ENCODE measurements at regions not wholly inside any gene's neighbourhood (a gene's known extent, or its start where the extent isn't known, plus 50 kb on each side); places are given as distances from the start of the nearest gene placed in this dataset.

DNA sequence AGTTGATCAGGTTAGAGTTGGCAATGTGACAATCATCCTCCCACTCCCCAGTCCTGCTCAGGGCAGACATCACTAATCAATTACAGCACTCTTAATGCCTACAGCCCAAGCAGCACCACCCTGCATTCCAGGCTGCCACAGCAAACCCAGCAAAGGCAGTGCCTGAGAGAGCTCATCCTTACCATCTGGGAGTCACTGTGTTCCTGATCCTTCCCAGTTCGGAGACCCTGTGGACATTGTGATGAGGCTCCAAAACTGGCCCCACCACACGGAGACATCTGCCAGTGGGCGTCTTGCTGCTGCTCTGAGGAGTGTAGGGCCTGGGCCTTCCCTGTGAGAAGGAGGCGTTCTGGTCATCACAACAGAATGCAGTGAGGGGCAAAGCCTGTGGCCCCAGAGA lies 216.5 kb upstream of the CST7 start:
- Histone ChIP-seq H3K4me1 (replicated peaks in 1 of 2; ENCODE audit: control insufficient read depth in 2 of 2, insufficient read depth in 2 of 2, low read length in 2 of 2) (no peaks in the 10 kb centered on the region), H3K4me2 (ENCODE audit: insufficient read depth, low read length) (no peak overlapping the region), H3K36me3 (ENCODE audit: control insufficient read depth, insufficient read depth, low read length) (no peaks in the 10 kb centered on the region), H3K79me2 (ENCODE audit: control insufficient read depth, insufficient read depth, low read length) (no peaks in the 10 kb centered on the region), H2AFZ (ENCODE audit: low read depth, low read length) (no peak overlapping the region), H3K9me3 (replicated peaks; ENCODE audit: control insufficient read depth, insufficient read depth, low read depth, low read length) (no peaks in the 10 kb centered on the region), H3K27ac (ENCODE audit: extremely low read depth, low read depth, low read length) (no peak overlapping the region), H3K27me3 (ENCODE audit: control insufficient read depth in 2 of 2, insufficient read depth in 2 of 2, low read length in 2 of 2) (peaks cover 0 to 12% of the 10 kb centered on the region in 2 experiments; a peak in 1 of 5 replicates), H4K20me1 (replicated peaks; ENCODE audit: control insufficient read depth, insufficient read depth, low read length) (no peaks in the 10 kb centered on the region), H3K4me3 (no peak overlapping the region), H3K9me1 (ENCODE audit: control insufficient read depth, insufficient read depth, low read length) (no peaks in the 10 kb centered on the region), H3K9ac (ENCODE audit: insufficient read depth in 1 of 2, low read depth in 2 of 2, low read length in 2 of 2) (no peak overlapping the region)
- CTCF ChIA-PET (ENCODE audit: low intra/inter-chr PET ratio) = no interaction called here
- POLR2A ChIA-PET = no interaction called here
- DNase-seq (ENCODE audit: extremely low read depth in 1 of 4, low spot score in 3 of 4) = no peak
- BruUV-seq (replicated peaks) = no TSS peak
- in situ Hi-C loops (cut with MboI) (no loop called here), intact Hi-C loops (cut with micrococcal nuclease) (no loop called here)
- WGBS (ENCODE audit: insufficient coverage, low coverage, missing lambda C conversion rate) = 0% methylated on average over 4 of the region's 4 CpGs
- FAIRE-seq = no peak
- no peak for ATAC-seq
- TF ChIP-seq, protein P1, sequence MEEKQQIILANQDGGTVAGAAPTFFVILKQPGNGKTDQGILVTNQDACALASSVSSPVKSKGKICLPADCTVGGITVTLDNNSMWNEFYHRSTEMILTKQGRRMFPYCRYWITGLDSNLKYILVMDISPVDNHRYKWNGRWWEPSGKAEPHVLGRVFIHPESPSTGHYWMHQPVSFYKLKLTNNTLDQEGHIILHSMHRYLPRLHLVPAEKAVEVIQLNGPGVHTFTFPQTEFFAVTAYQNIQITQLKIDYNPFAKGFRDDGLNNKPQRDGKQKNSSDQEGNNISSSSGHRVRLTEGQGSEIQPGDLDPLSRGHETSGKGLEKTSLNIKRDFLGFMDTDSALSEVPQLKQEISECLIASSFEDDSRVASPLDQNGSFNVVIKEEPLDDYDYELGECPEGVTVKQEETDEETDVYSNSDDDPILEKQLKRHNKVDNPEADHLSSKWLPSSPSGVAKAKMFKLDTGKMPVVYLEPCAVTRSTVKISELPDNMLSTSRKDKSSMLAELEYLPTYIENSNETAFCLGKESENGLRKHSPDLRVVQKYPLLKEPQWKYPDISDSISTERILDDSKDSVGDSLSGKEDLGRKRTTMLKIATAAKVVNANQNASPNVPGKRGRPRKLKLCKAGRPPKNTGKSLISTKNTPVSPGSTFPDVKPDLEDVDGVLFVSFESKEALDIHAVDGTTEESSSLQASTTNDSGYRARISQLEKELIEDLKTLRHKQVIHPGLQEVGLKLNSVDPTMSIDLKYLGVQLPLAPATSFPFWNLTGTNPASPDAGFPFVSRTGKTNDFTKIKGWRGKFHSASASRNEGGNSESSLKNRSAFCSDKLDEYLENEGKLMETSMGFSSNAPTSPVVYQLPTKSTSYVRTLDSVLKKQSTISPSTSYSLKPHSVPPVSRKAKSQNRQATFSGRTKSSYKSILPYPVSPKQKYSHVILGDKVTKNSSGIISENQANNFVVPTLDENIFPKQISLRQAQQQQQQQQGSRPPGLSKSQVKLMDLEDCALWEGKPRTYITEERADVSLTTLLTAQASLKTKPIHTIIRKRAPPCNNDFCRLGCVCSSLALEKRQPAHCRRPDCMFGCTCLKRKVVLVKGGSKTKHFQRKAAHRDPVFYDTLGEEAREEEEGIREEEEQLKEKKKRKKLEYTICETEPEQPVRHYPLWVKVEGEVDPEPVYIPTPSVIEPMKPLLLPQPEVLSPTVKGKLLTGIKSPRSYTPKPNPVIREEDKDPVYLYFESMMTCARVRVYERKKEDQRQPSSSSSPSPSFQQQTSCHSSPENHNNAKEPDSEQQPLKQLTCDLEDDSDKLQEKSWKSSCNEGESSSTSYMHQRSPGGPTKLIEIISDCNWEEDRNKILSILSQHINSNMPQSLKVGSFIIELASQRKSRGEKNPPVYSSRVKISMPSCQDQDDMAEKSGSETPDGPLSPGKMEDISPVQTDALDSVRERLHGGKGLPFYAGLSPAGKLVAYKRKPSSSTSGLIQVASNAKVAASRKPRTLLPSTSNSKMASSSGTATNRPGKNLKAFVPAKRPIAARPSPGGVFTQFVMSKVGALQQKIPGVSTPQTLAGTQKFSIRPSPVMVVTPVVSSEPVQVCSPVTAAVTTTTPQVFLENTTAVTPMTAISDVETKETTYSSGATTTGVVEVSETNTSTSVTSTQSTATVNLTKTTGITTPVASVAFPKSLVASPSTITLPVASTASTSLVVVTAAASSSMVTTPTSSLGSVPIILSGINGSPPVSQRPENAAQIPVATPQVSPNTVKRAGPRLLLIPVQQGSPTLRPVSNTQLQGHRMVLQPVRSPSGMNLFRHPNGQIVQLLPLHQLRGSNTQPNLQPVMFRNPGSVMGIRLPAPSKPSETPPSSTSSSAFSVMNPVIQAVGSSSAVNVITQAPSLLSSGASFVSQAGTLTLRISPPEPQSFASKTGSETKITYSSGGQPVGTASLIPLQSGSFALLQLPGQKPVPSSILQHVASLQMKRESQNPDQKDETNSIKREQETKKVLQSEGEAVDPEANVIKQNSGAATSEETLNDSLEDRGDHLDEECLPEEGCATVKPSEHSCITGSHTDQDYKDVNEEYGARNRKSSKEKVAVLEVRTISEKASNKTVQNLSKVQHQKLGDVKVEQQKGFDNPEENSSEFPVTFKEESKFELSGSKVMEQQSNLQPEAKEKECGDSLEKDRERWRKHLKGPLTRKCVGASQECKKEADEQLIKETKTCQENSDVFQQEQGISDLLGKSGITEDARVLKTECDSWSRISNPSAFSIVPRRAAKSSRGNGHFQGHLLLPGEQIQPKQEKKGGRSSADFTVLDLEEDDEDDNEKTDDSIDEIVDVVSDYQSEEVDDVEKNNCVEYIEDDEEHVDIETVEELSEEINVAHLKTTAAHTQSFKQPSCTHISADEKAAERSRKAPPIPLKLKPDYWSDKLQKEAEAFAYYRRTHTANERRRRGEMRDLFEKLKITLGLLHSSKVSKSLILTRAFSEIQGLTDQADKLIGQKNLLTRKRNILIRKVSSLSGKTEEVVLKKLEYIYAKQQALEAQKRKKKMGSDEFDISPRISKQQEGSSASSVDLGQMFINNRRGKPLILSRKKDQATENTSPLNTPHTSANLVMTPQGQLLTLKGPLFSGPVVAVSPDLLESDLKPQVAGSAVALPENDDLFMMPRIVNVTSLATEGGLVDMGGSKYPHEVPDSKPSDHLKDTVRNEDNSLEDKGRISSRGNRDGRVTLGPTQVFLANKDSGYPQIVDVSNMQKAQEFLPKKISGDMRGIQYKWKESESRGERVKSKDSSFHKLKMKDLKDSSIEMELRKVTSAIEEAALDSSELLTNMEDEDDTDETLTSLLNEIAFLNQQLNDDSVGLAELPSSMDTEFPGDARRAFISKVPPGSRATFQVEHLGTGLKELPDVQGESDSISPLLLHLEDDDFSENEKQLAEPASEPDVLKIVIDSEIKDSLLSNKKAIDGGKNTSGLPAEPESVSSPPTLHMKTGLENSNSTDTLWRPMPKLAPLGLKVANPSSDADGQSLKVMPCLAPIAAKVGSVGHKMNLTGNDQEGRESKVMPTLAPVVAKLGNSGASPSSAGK (IDR thresholded peaks at IDR 0.05) = no peak
- TF ChIP-seq HDAC1 (IDR thresholded peaks at IDR 0.05) = no peak
- TF ChIP-seq ZNF121 (CRISPR knock-in tag; conservative IDR thresholded peaks at IDR 0.05) = no peak
- TF ChIP-seq CBX2 (IDR thresholded peaks at IDR 0.05; ENCODE audit: insufficient read depth, low read length, poor library complexity, severe bottlenecking) = no peak
- TF ChIP-seq, protein P2, sequence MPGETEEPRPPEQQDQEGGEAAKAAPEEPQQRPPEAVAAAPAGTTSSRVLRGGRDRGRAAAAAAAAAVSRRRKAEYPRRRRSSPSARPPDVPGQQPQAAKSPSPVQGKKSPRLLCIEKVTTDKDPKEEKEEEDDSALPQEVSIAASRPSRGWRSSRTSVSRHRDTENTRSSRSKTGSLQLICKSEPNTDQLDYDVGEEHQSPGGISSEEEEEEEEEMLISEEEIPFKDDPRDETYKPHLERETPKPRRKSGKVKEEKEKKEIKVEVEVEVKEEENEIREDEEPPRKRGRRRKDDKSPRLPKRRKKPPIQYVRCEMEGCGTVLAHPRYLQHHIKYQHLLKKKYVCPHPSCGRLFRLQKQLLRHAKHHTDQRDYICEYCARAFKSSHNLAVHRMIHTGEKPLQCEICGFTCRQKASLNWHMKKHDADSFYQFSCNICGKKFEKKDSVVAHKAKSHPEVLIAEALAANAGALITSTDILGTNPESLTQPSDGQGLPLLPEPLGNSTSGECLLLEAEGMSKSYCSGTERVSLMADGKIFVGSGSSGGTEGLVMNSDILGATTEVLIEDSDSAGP (CRISPR knock-in tag; IDR thresholded peaks at IDR 0.05) = no peak
- no peak for TF ChIP-seq ZNF253 (CRISPR knock-in tag; conservative IDR thresholded peaks at IDR 0.05)
- no peak for TF ChIP-seq HNRNPH1 (optimal IDR thresholded peaks at IDR 0.05; ENCODE audit: low read depth, low read length)
- no peak for TF ChIP-seq GABPB2 (CRISPR knock-in tag; conservative IDR thresholded peaks at IDR 0.05)
- no peak for TF ChIP-seq MTF1 (CRISPR knock-in tag; IDR thresholded peaks at IDR 0.05; ENCODE audit: borderline replicate concordance)
- TF ChIP-seq, protein P3, sequence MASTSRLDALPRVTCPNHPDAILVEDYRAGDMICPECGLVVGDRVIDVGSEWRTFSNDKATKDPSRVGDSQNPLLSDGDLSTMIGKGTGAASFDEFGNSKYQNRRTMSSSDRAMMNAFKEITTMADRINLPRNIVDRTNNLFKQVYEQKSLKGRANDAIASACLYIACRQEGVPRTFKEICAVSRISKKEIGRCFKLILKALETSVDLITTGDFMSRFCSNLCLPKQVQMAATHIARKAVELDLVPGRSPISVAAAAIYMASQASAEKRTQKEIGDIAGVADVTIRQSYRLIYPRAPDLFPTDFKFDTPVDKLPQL (IDR thresholded peaks at IDR 0.05; ENCODE audit: extremely low read depth, insufficient read length) = no peak
